Esophagus muscularis mucosa (tissue), 4 donors: ENCODE measurements at regions not wholly inside any gene's neighbourhood (a gene's known extent, or its start where the extent isn't known, plus 50 kb on each side); places are given as distances from the start of the nearest gene placed in this dataset.
"Not testable (repeated sequence)": the region's sequence is repeated elsewhere in the genome, so short reads cannot be mapped to it uniquely, and the experiment has no call there.

Experiments
- DNase-seq: peaks from one replicate; pipeline ENCODE4 v3.0.0-alpha.2; 2017; ENCODE audit errors: extremely low spot score
- H3K27ac ChIP-seq, 4 donors: fragments of 200-600 bp; sonication (generic); replicated peaks in 1 of 4; 1 replicate in 3 of 4; 2 replicates in 1 of 4; pipeline ENCODE4 v1.5.1; 2016 to 2019; ENCODE audit warnings: mild to moderate bottlenecking in 1 of 4
- H3K27me3 ChIP-seq, 4 donors: fragments of 200-600 bp; sonication (generic); one replicate each; pipeline versions ENCODE4 v1.5.1 to v1.6.0; 2016 to 2019
- H3K36me3 ChIP-seq, 4 donors: fragments of 200-600 bp; sonication (generic); one replicate each; pipeline ENCODE4 v1.5.1; 2016 to 2019
- H3K4me1 ChIP-seq, 4 donors: fragments of 200-600 bp; sonication (generic); one replicate each; pipeline ENCODE4 v1.5.1; 2016 to 2019
- H3K4me3 ChIP-seq, 4 donors: fragments of 200-600 bp; sonication (generic); 1 replicate in 2 of 4; 2 replicates in 2 of 4; pipeline ENCODE4 v1.5.1; 2016 to 2019; ENCODE audit warnings: mild to moderate bottlenecking in 4 of 4, moderate library complexity in 1 of 4
- H3K9me3 ChIP-seq, 4 donors: fragments of 200-600 bp; sonication (generic); 1 replicate in 3 of 4; 2 replicates in 1 of 4; pipeline ENCODE4 v1.5.1; 2016 to 2019
- EP300 ChIP-seq: sonication (generic); formaldehyde crosslinking; IDR thresholded peaks from one replicate; pipeline ENCODE4 v1.6.1; 2017; ENCODE audit warnings: antibody characterized with exemption
- POLR2A ChIP-seq: fragments of 450-650 bp; IDR thresholded peaks from one replicate; pipeline ENCODE4 v1.6.1; 2017; ENCODE audit warnings: antibody characterized with exemption, moderate library complexity, mild to moderate bottlenecking, low read depth
- POLR2AphosphoS5 ChIP-seq, 2 donors: sonication (generic); formaldehyde crosslinking; IDR thresholded peaks; one replicate each; pipeline ENCODE4 v1.6.1; 2017; ENCODE audit warnings: antibody characterized with exemption in 2 of 2
- WGBS: methylation state at CpG from one replicate; pipeline ENCODE4 v1.1.5; 2018; 5-methylcytosine and 5-hydroxymethylcytosine counted together
- intact Hi-C: fragments of 100-400 bp; cut with DNase I; formaldehyde crosslinking; loops from one replicate; pipeline ENCODE4 v1.15.1; 2023
- TF ChIP-seq, protein P1 (sequence below), 3 experiments: fragments of 200-600 bp in 2 of 3; fragments of 450-650 bp in 1 of 3; sonication (generic) in 2 of 3; IDR thresholded peaks; one replicate each; pipeline ENCODE4 v1.5.1; 2017 to 2019; ENCODE audit warnings: antibody characterized with exemption in 3 of 3, mild to moderate bottlenecking in 2 of 3, moderate library complexity in 1 of 3

DNA sequence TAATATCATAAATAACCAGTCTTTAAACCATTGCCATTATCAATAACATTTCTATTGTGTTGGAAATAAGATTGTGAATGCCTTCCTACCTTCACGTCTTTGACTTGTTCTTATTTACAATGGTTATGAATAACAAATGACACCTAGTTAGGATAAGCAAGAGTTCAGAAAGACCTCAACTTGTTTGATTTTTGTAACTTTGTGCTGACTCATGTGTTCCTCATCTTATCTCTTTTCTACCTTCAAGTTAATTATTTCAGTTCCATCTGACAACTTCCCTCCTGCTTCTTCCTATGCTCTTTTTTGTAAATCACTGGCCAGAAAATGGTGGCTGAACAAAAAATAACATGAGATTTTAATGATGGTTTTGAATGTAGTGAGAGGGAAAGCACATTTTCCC lies 538.5 kb upstream of the TUSC1 start:
- H3K36me3 ChIP-seq, result no peaks in the 10 kb centered on the region
- WGBS, result 89% methylated on average over 1 of the region's 1 CpG
- TF ChIP-seq, protein P1, sequence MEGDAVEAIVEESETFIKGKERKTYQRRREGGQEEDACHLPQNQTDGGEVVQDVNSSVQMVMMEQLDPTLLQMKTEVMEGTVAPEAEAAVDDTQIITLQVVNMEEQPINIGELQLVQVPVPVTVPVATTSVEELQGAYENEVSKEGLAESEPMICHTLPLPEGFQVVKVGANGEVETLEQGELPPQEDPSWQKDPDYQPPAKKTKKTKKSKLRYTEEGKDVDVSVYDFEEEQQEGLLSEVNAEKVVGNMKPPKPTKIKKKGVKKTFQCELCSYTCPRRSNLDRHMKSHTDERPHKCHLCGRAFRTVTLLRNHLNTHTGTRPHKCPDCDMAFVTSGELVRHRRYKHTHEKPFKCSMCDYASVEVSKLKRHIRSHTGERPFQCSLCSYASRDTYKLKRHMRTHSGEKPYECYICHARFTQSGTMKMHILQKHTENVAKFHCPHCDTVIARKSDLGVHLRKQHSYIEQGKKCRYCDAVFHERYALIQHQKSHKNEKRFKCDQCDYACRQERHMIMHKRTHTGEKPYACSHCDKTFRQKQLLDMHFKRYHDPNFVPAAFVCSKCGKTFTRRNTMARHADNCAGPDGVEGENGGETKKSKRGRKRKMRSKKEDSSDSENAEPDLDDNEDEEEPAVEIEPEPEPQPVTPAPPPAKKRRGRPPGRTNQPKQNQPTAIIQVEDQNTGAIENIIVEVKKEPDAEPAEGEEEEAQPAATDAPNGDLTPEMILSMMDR (IDR thresholded peaks at IDR 0.05), result no peak
- TF ChIP-seq EP300 (no peak), POLR2A (no peak), POLR2AphosphoS5 (IDR thresholded peaks at IDR 0.05) (no peak)
- H3K9me3 ChIP-seq, result no peaks in the 10 kb centered on the region
- no peak for DNase-seq
- no peak overlapping the region for H3K27ac ChIP-seq
- no peaks in the 10 kb centered on the region for H3K27me3 ChIP-seq
- no peak overlapping the region for H3K4me3 ChIP-seq
- intact Hi-C loops, result no loop called here
- no peaks in the 10 kb centered on the region for H3K4me1 ChIP-seq

DNA sequence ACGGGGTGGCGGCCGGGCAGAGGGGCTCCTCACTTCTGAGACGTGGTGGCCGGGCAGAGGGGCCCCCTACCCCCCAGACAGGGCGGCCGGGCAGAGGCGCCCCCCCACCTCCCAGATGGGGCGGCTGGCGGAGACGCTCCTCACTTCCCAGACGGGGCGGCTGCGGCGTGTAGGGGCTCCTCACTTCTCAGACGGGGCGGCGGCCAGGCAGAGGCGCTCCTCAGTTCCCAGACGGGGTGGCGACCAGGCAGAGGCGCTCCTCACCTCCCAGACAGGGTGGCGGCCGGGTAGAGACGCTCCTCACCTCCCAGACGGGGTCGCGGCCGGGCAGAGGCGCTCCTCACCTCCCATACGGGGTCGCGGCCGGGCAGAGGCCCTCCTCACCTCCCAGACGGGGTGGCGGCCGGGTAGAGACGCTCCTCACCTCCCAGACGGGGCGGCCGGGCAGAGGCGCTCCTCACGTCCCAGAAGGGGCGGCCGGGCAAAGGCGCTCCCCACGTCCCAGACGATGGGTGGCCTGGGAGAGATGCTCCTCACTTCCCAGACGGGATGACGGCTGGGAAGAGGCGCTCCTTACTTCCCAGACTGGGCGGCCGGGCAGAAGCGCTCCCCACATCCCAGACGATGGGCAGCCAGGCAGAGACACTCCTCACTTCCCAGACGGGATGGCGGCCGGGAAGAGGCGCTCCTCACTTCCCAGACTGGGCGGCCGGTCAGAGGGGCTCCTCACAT lies 536.6 kb upstream of the TUSC1 start:
- H3K9me3 ChIP-seq, H3K27me3 ChIP-seq, DNase-seq, H3K4me3 ChIP-seq, H3K27ac ChIP-seq, H3K36me3 ChIP-seq, H3K4me1 ChIP-seq, intact Hi-C loops: not testable (repeated sequence)
- WGBS, result 88% methylated on average over 34 of the region's 61 CpGs

DNA sequence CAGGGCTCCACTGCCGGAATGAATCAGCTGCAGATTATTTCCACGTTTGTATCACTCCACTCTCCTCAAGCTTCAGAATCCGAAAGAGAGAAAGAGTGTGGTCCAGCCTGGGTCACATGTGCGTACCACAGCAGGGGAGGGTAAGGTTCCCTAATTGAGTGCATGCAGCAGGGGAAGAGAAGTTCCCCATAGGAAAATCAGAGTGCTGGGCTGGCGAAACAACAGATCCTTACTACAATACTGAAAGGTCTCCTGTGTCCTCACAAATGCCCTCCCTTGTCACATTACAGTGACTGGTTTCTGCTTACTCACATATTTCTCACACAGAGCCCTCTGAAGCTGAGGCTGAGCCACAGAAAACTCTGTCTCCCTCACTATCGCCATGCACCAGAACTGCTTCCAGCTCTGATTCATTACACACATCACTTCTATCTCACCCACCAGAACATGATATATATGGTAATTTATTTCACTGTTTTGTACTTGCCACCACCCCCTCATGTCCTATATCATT lies 532.2 kb upstream of the TUSC1 start:
- intact Hi-C loops, result no loop called here
- no peaks in the 10 kb centered on the region for H3K4me1 ChIP-seq
- 48% methylated on average over 6 of the region's 6 CpGs for WGBS
- H3K9me3 ChIP-seq, result no peaks in the 10 kb centered on the region
- DNase-seq, result no peak
- no peaks in the 10 kb centered on the region for H3K27me3 ChIP-seq
- TF ChIP-seq POLR2A (no peak), POLR2AphosphoS5 (IDR thresholded peaks at IDR 0.05) (no peak), EP300 (no peak)
- no peaks in the 10 kb centered on the region for H3K36me3 ChIP-seq
- no peak overlapping the region for H3K4me3 ChIP-seq
- no peak overlapping the region for H3K27ac ChIP-seq

DNA sequence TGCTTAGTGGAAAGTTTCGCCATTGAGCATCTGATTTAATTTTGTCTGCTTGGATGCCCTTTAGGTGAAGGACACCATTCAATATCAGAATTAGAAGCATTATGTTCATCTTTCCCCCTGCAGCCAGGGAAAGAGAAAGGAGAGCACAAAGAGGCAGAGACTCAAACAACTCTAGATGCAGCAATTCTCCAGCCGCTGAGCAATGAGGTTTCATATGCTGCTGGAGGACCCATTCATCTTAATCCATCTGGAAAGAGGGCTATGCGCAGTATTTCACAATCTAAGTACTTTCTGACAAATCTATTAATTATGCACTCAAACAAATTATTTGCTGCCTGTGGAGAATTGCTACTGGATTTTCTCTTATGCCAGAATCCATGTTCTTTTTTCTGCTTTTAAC lies 527.0 kb upstream of the TUSC1 start:
- H3K36me3 ChIP-seq, result no peaks in the 10 kb centered on the region
- TF ChIP-seq POLR2AphosphoS5 (IDR thresholded peaks at IDR 0.05), result no peak
- TF ChIP-seq, protein P1 (IDR thresholded peaks at IDR 0.05), result no peak
- no peak for TF ChIP-seq POLR2A
- no peak for TF ChIP-seq EP300
- no peak overlapping the region for H3K4me3 ChIP-seq
- H3K27me3 ChIP-seq, result no peaks in the 10 kb centered on the region
- no peak overlapping the region for H3K27ac ChIP-seq
- H3K9me3 ChIP-seq, result no peaks in the 10 kb centered on the region
- intact Hi-C loops, result no loop called here
- DNase-seq, result no peak
- H3K4me1 ChIP-seq, result no peaks in the 10 kb centered on the region
- 92% methylated on average over 3 of the region's 3 CpGs for WGBS

DNA sequence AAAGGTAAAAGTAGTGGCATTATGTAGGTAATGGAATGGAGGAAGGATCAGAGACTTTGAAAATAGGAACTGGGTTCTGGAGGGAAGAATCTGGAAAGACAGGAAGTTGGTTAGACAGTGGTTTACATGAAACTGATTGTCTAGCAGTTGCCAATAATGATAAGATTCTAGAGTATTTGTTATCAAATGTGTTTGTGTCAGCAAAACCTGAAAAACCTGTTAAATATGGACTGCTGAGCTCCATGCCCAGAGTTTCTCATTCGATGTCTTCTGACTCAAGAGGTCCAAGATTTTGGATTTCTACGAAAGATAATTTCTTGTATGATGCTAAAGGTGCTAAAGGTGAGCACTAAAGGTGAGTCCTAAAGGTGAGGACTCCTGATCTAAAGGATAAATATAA lies 515.0 kb upstream of the TUSC1 start:
- Histone ChIP-seq H3K4me3 (no peak overlapping the region), H3K4me1 (no peaks in the 10 kb centered on the region), H3K27ac (no peak overlapping the region), H3K36me3 (no peaks in the 10 kb centered on the region), H3K9me3 (peaks cover 0 to 10% (median 3%) of the 10 kb centered on the region in 4 donors), H3K27me3 (no peaks in the 10 kb centered on the region)
- 83% methylated on average over 2 of the region's 2 CpGs for WGBS
- TF ChIP-seq, protein P1 (IDR thresholded peaks at IDR 0.05), result no peak
- no peak for TF ChIP-seq EP300
- TF ChIP-seq POLR2AphosphoS5 (IDR thresholded peaks at IDR 0.05), result no peak
- TF ChIP-seq POLR2A, result no peak
- DNase-seq, result no peak
- intact Hi-C loops, result no loop called here

DNA sequence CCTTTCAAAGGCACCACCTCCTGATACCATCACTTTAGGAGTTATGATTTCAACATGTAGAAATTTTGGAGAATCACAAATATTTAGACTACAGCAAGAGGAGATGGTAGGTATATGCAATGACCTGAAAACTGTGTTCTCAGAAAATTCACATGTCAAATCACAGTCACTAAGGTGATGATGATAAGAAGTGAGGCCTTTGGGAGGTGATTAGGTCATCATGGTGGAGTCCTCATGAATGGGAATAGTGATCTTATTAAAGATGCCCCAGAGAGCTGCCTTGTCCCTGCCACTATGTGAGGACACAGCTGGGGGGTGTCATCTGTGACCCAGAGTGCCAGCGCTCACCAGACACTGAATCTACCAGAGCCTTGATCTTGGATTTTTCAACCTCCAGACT lies 513.5 kb upstream of the TUSC1 start:
- Histone ChIP-seq H3K9me3 (peaks cover 0 to 10% (median 3%) of the 10 kb centered on the region in 4 donors), H3K27ac (no peak overlapping the region), H3K4me3 (no peak overlapping the region), H3K36me3 (no peaks in the 10 kb centered on the region), H3K4me1 (no peaks in the 10 kb centered on the region), H3K27me3 (no peaks in the 10 kb centered on the region)
- intact Hi-C loops, result no loop called here
- 13% methylated on average over 1 of the region's 1 CpG for WGBS
- TF ChIP-seq, protein P1 (IDR thresholded peaks at IDR 0.05), result no peak
- no peak for TF ChIP-seq POLR2AphosphoS5 (IDR thresholded peaks at IDR 0.05)
- no peak for TF ChIP-seq EP300
- no peak for TF ChIP-seq POLR2A
- DNase-seq, result no peak
